K562 (cell line): ENCODE measurements at regions not wholly inside any gene's neighbourhood (a gene's known extent, or its start where the extent isn't known, plus 50 kb on each side); places are given as distances from the start of the nearest gene placed in this dataset.

Experiments used
- CBFA2T3 ChIP-seq: fragments of 450-650 bp; IDR thresholded peaks from 2 replicates; pipeline ENCODE4 v1.6.1; 2017
- CLOCK ChIP-seq: fragments of 250-450 bp; sonication (Bioruptor Pico); IDR thresholded peaks from 2 replicates; pipeline ENCODE4 v1.4.0; 2020; ENCODE audit warnings: mild to moderate bottlenecking, moderate library complexity, borderline replicate concordance
- HCFC1 ChIP-seq: IDR thresholded peaks from 2 replicates; pipeline ENCODE4 v1.6.1; 2012; ENCODE audit warnings: low read depth, low read length, improper control_type of control experiment
- HMGN3 ChIP-seq: IDR thresholded peaks from 2 replicates; pipeline ENCODE4 v1.6.1; 2011; ENCODE audit warnings: borderline replicate concordance, low read depth, mild to moderate bottlenecking, mixed read lengths, low read length; ENCODE audit not compliant: insufficient read length; ENCODE audit errors: extremely low read depth
- MGA ChIP-seq: fragments of 450-650 bp; IDR thresholded peaks from 2 replicates; pipeline ENCODE4 v1.6.1; 2016; ENCODE audit warnings: mild to moderate bottlenecking, moderate library complexity
- MTF1 ChIP-seq: fragments of 250-450 bp; sonication (Bioruptor Pico); IDR thresholded peaks from 2 replicates; pipeline ENCODE4 v1.9.0; 2021; ENCODE audit warnings: moderate library complexity, mild to moderate bottlenecking, inconsistent platforms, borderline replicate concordance
- NRF1 ChIP-seq, 2 experiments: fragments of 450-650 bp; IDR thresholded peaks in 1 of 2; conservative IDR thresholded peaks in 1 of 2; 2 replicates each; pipeline ENCODE4 v1.6.1; 2014; ENCODE audit warnings: mild to moderate bottlenecking in 2 of 2

- TF ChIP-seq CBFA2T3 = no peak
- TF ChIP-seq MTF1 (CRISPR knock-in tag) = no peak
- TF ChIP-seq MGA = no peak
- TF ChIP-seq CLOCK (CRISPR knock-in tag) = no peak
- no peak for TF ChIP-seq HMGN3
- TF ChIP-seq HCFC1 = no peak
- TF ChIP-seq NRF1 (conservative IDR thresholded peaks at IDR 0.05 in 1 of 2, IDR thresholded peaks at IDR 0.05 in 1 of 2) = no peak
These were observed 200.6 kb downstream of the TSHZ3 start (continued) for GRCh38 chr19:31148671-31149070.
